ENCODE measurements at regions not wholly inside any gene's neighbourhood (a gene's known extent, or its start where the extent isn't known, plus 50 kb on each side); places are given as distances from the start of the nearest gene placed in this dataset.

- H3K27ac Mint-ChIP-seq: no peak overlapping the region
- no peak overlapping the region for H3K27ac ChIP-seq (ENCODE audit: low read length)
- H3K9me3 Mint-ChIP-seq: no peaks in the 10 kb centered on the region
- ATAC-seq (no peak), DNase-seq (no peak)
- H3K9me3 ChIP-seq (ENCODE audit: control insufficient read depth, insufficient read depth, low read length): no peaks in the 10 kb centered on the region
- no peaks in the 10 kb centered on the region for H3K36me3 Mint-ChIP-seq
- no peaks in the 10 kb centered on the region for H3K27me3 ChIP-seq (ENCODE audit: control insufficient read depth, insufficient read depth, low read length)
- TF ChIP-seq CTCF (IDR thresholded peaks at IDR 0.05): no peak
- no peaks in the 10 kb centered on the region for H3K4me1 ChIP-seq (ENCODE audit: control insufficient read depth, insufficient read depth, low read length)
- H3K4me3 ChIP-seq (ENCODE audit: low read length): no peak overlapping the region
- peaks cover 12 to 16% of the 10 kb centered on the region in 2 donors for H3K27me3 Mint-ChIP-seq (ENCODE audit: low read depth in 2 of 2)
- no peak overlapping the region for H3K4me3 Mint-ChIP-seq
- H3K4me1 Mint-ChIP-seq: no peaks in the 10 kb centered on the region
- no peaks in the 10 kb centered on the region for H3K36me3 ChIP-seq (ENCODE audit: control insufficient read depth, insufficient read depth, low read length)
- intact Hi-C loops (cut with micrococcal nuclease): no loop called here
- WGBS (ENCODE audit: insufficient coverage): no CpG with 5 or more reads among the region's 1 CpG
Measured at GRCh38 chr21:37993071-37993470, 76.8 kb upstream of the KCNJ6 start.

- TF ChIP-seq CTCF (IDR thresholded peaks at IDR 0.05): no peak
- Histone ChIP-seq H3K9me3 (ENCODE audit: control insufficient read depth, insufficient read depth, low read length) (no peaks in the 10 kb centered on the region), H3K4me1 (ENCODE audit: control insufficient read depth, insufficient read depth, low read length) (no peaks in the 10 kb centered on the region), H3K4me3 (ENCODE audit: low read length) (no peak overlapping the region), H3K36me3 (ENCODE audit: control insufficient read depth, insufficient read depth, low read length) (no peaks in the 10 kb centered on the region), H3K27me3 (ENCODE audit: control insufficient read depth, insufficient read depth, low read length) (no peaks in the 10 kb centered on the region), H3K27ac (ENCODE audit: low read length) (no peak overlapping the region)
- WGBS (ENCODE audit: insufficient coverage): 78% methylated on average over 1 of the region's 4 CpGs
- Mint-ChIP-seq H3K9me3 (no peaks in the 10 kb centered on the region), H3K4me3 (no peak overlapping the region), H3K27me3 (ENCODE audit: low read depth in 2 of 2) (peaks cover 12 to 16% of the 10 kb centered on the region in 2 donors), H3K4me1 (no peaks in the 10 kb centered on the region), H3K36me3 (no peaks in the 10 kb centered on the region), H3K27ac (no peak overlapping the region)
- intact Hi-C loops (cut with micrococcal nuclease): no loop called here
- ATAC-seq (no peak), DNase-seq (no peak)
Measured at GRCh38 chr21:37994211-37994610, 78.0 kb upstream of the KCNJ6 start.

- Mint-ChIP-seq H3K27ac (no peak overlapping the region), H3K27me3 (ENCODE audit: low read depth in 2 of 2) (no peaks in the 10 kb centered on the region), H3K4me1 (no peaks in the 10 kb centered on the region), H3K36me3 (no peaks in the 10 kb centered on the region), H3K4me3 (no peak overlapping the region), H3K9me3 (no peaks in the 10 kb centered on the region)
- Histone ChIP-seq H3K36me3 (ENCODE audit: control insufficient read depth, insufficient read depth, low read length) (no peaks in the 10 kb centered on the region), H3K27me3 (ENCODE audit: control insufficient read depth, insufficient read depth, low read length) (no peaks in the 10 kb centered on the region), H3K4me3 (ENCODE audit: low read length) (no peak overlapping the region), H3K27ac (ENCODE audit: low read length) (no peak overlapping the region), H3K4me1 (ENCODE audit: control insufficient read depth, insufficient read depth, low read length) (no peaks in the 10 kb centered on the region), H3K9me3 (ENCODE audit: control insufficient read depth, insufficient read depth, low read length) (no peaks in the 10 kb centered on the region)
- ATAC-seq: no peak
- WGBS (ENCODE audit: insufficient coverage): 89% methylated on average over 4 of the region's 4 CpGs
- DNase-seq: no peak
- TF ChIP-seq CTCF (IDR thresholded peaks at IDR 0.05): no peak
- intact Hi-C loops (cut with micrococcal nuclease): no loop called here
Measured at GRCh38 chr21:38012672-38013071, 96.4 kb upstream of the KCNJ6 start.

- H3K27me3 ChIP-seq (ENCODE audit: control insufficient read depth, insufficient read depth, low read length): no peaks in the 10 kb centered on the region
- H3K4me1 Mint-ChIP-seq: no peaks in the 10 kb centered on the region
- WGBS (ENCODE audit: insufficient coverage): 77% methylated on average over 3 of the region's 4 CpGs
- no peaks in the 10 kb centered on the region for H3K36me3 ChIP-seq (ENCODE audit: control insufficient read depth, insufficient read depth, low read length)
- H3K9me3 ChIP-seq (ENCODE audit: control insufficient read depth, insufficient read depth, low read length): no peaks in the 10 kb centered on the region
- H3K27ac ChIP-seq (ENCODE audit: low read length): no peak overlapping the region
- no peak overlapping the region for H3K4me3 ChIP-seq (ENCODE audit: low read length)
- ATAC-seq: no peak
- intact Hi-C loops (cut with micrococcal nuclease): no loop called here
- H3K9me3 Mint-ChIP-seq: no peaks in the 10 kb centered on the region
- peaks cover 0 to 2% of the 10 kb centered on the region in 2 donors for H3K27me3 Mint-ChIP-seq (ENCODE audit: low read depth in 2 of 2)
- H3K27ac Mint-ChIP-seq: no peak overlapping the region
- DNase-seq: no peak
- H3K36me3 Mint-ChIP-seq: no peaks in the 10 kb centered on the region
- H3K4me3 Mint-ChIP-seq: no peak overlapping the region
- no peaks in the 10 kb centered on the region for H3K4me1 ChIP-seq (ENCODE audit: control insufficient read depth, insufficient read depth, low read length)
- TF ChIP-seq CTCF (IDR thresholded peaks at IDR 0.05): no peak
Measured at GRCh38 chr21:38013741-38014140, 97.5 kb upstream of the KCNJ6 start.

Measured in natural killer cell (primary cell).